Activated CD8-positive, alpha-beta T cell treated with anti-CD3 and anti-CD28 coated beads for 36 hours (primary cell): ENCODE measurements at regions not wholly inside any gene's neighbourhood (a gene's known extent, or its start where the extent isn't known, plus 50 kb on each side); places are given as distances from the start of the nearest gene placed in this dataset.

Experiments used
- ATAC-seq: fragments of 200-7000 bp; cut with Tn5 transposase; one replicate; pipeline ENCODE4 v1.10.0; 2021; ENCODE audit warnings: mild to moderate bottlenecking, moderate library complexity
- CTCF ChIA-PET: fragments of 350-600 bp; sonication (Branson Sonifier 250); formaldehyde crosslinking; loops from one replicate; lab custom pipeline; 2021; ENCODE audit warnings: antibody characterized with exemption; lab: Charles Lee
- POLR2A ChIA-PET: fragments of 350-600 bp; sonication (Branson Sonifier 250); formaldehyde crosslinking; loops from one replicate; lab custom pipeline; 2021; ENCODE audit warnings: antibody characterized with exemption; lab: Charles Lee
- DNase-seq: peaks from one replicate; pipeline ENCODE4 v3.0.0-alpha.2; 2020
- H3K27ac Mint-ChIP-seq: one replicate; pipeline ENCODE4 v1.8.0; 2021; ENCODE audit warnings: mild to moderate bottlenecking, mixed read lengths
- H3K27me3 Mint-ChIP-seq: one replicate; pipeline ENCODE4 v1.8.0; 2021; ENCODE audit warnings: mixed read lengths
- H3K36me3 Mint-ChIP-seq: one replicate; pipeline ENCODE4 v1.8.0; 2021; ENCODE audit warnings: low read depth, mixed read lengths
- H3K4me1 Mint-ChIP-seq: one replicate; pipeline ENCODE4 v1.8.0; 2021; ENCODE audit warnings: low read depth, mixed read lengths
- H3K4me3 Mint-ChIP-seq: one replicate; pipeline ENCODE4 v1.8.0; 2021; ENCODE audit warnings: mild to moderate bottlenecking, moderate library complexity, mixed read lengths
- H3K9me3 Mint-ChIP-seq: one replicate; pipeline ENCODE4 v1.8.0; 2021; ENCODE audit warnings: mixed read lengths
- intact Hi-C: fragments of 100-400 bp; cut with micrococcal nuclease; formaldehyde crosslinking; loops from one replicate; pipeline ENCODE4 v1.10.0; 2022
- TF ChIP-seq, protein P1 (sequence below): fragments of 200-600 bp; IDR thresholded peaks from one replicate; pipeline ENCODE4 v1.8.0; 2022; ENCODE audit warnings: antibody characterized with exemption, mild to moderate bottlenecking

GRCh38 chr14:51180577-51180976 lies 59.5 kb upstream of the TMX1 start:
- peaks cover 5% of the 10 kb centered on the region for H3K9me3 Mint-ChIP-seq
- POLR2A ChIA-PET, result no interaction called here
- peaks cover 6% of the 10 kb centered on the region for H3K4me1 Mint-ChIP-seq
- TF ChIP-seq, protein P1, sequence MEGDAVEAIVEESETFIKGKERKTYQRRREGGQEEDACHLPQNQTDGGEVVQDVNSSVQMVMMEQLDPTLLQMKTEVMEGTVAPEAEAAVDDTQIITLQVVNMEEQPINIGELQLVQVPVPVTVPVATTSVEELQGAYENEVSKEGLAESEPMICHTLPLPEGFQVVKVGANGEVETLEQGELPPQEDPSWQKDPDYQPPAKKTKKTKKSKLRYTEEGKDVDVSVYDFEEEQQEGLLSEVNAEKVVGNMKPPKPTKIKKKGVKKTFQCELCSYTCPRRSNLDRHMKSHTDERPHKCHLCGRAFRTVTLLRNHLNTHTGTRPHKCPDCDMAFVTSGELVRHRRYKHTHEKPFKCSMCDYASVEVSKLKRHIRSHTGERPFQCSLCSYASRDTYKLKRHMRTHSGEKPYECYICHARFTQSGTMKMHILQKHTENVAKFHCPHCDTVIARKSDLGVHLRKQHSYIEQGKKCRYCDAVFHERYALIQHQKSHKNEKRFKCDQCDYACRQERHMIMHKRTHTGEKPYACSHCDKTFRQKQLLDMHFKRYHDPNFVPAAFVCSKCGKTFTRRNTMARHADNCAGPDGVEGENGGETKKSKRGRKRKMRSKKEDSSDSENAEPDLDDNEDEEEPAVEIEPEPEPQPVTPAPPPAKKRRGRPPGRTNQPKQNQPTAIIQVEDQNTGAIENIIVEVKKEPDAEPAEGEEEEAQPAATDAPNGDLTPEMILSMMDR, result no peak
- H3K27ac Mint-ChIP-seq, result no peak overlapping the region
- no peaks in the 10 kb centered on the region for H3K27me3 Mint-ChIP-seq
- no peak overlapping the region for H3K4me3 Mint-ChIP-seq
- intact Hi-C loops, result no loop called here
- DNase-seq (no peak), ATAC-seq (no peak)
- CTCF ChIA-PET, result no interaction called here
- H3K36me3 Mint-ChIP-seq, result no peaks in the 10 kb centered on the region

DNA sequence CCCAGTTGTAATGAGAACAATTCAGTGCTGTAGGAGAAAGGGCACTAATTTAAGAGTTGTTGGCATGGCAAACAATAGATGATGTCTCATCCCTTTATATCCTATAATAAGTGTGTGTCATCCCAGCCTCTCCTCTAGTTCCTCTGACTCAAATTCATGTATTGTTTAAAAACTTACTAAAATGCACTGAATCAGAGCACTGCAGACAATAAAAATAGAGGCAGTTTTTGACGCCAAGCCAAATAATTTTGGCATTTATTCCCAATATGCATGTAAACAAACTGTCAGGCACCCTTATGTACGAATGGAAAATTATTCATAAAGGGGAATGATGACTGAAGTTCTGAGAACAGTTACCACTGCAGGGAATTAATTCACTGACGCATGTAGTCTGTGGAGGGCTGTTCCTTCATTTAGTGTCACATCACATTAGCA lies 57.9 kb upstream of the TMX1 start:
- TF ChIP-seq, protein P1, result no peak
- no peaks in the 10 kb centered on the region for H3K27me3 Mint-ChIP-seq
- H3K4me1 Mint-ChIP-seq, result peaks cover 6% of the 10 kb centered on the region
- DNase-seq, result no peak
- intact Hi-C loops, result no loop called here
- POLR2A ChIA-PET, result no interaction called here
- H3K4me3 Mint-ChIP-seq, result no peak overlapping the region
- no peak overlapping the region for H3K27ac Mint-ChIP-seq
- peaks cover 5% of the 10 kb centered on the region for H3K9me3 Mint-ChIP-seq
- H3K36me3 Mint-ChIP-seq, result no peaks in the 10 kb centered on the region
- CTCF ChIA-PET, result no interaction called here
- ATAC-seq, result no peak

DNA sequence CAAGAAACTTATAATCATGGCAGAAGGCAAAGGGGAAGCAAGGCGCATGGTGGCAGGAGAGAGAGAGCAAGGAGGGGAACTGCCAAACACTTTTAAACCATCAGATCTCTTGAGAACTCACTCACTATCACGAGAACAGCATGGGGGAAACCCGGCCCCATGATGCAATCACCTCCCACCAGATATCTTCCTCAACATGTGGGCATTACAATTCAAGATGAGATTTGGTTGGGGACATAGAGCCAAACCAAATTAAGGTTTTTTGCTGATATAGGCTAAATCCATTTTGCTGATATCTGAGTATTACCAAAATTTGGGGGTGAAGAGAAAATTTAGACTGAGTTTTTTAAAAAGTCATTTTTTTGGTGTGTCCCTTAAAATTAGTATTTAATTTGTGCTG lies 54.9 kb upstream of the TMX1 start:
- Mint-ChIP-seq H3K27ac (no peak overlapping the region), H3K36me3 (no peaks in the 10 kb centered on the region), H3K9me3 (peaks cover 5% of the 10 kb centered on the region), H3K4me3 (no peak overlapping the region), H3K27me3 (no peaks in the 10 kb centered on the region), H3K4me1 (peaks cover 6% of the 10 kb centered on the region)
- ATAC-seq, result peak; percentile 34
- intact Hi-C loops, result no loop called here
- ChIA-PET CTCF (no interaction called here), POLR2A (no interaction called here)
- TF ChIP-seq, protein P1, result no peak
- DNase-seq, result peak; percentile 69

- TF ChIP-seq, protein P1, result no peak
- H3K27me3 Mint-ChIP-seq, result no peaks in the 10 kb centered on the region
- no peak for DNase-seq
- H3K4me1 Mint-ChIP-seq, result peaks cover 6% of the 10 kb centered on the region
- intact Hi-C loops, result no loop called here
- H3K27ac Mint-ChIP-seq, result no peak overlapping the region
- H3K4me3 Mint-ChIP-seq, result no peak overlapping the region
- H3K9me3 Mint-ChIP-seq, result peaks cover 5% of the 10 kb centered on the region
- no peaks in the 10 kb centered on the region for H3K36me3 Mint-ChIP-seq
- CTCF ChIA-PET, result no interaction called here
- POLR2A ChIA-PET, result no interaction called here
- no peak for ATAC-seq
Measured at GRCh38 chr14:51185754-51186153, 54.3 kb upstream of the TMX1 start.

DNA sequence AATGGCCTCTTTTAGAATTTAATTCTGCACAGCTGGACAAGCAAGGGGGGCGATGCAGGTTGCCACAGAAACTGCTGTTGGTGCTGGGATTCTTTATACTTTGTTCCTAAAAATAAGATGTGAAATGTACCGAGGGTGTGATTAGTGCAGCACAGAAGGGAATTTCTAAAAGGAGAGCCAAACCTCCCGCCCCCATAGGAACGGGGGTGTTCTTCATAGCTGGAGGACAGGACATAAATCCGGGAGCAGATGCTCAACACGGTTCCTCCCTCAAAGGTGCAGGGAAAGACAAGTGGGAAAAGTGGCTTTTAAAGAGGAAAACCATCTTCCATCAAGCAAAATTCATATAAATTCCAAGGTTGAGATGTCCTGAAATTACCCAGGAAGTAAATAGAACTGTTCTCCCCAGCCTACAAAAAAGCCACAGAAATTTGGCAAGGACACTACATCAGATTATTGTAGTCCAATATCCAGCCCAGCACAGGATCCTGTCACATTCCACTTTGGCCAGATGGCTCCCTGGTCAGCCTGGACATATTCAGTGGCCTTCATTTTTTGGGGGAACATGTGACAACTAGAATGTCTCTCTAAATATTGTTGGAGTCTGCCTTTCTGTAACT lies 51.4 kb upstream of the TMX1 start:
- no peak overlapping the region for H3K27ac Mint-ChIP-seq
- H3K36me3 Mint-ChIP-seq, result no peaks in the 10 kb centered on the region
- peaks cover 5% of the 10 kb centered on the region for H3K9me3 Mint-ChIP-seq
- ChIA-PET POLR2A (no interaction called here), CTCF (no interaction called here)
- DNase-seq (no peak), ATAC-seq (no peak)
- TF ChIP-seq, protein P1, result no peak
- no peaks in the 10 kb centered on the region for H3K27me3 Mint-ChIP-seq
- peaks cover 6% of the 10 kb centered on the region for H3K4me1 Mint-ChIP-seq
- intact Hi-C loops, result no loop called here
- no peak overlapping the region for H3K4me3 Mint-ChIP-seq
